Sigmoid colon (tissue), 4 donors: ENCODE measurements at regions not wholly inside any gene's neighbourhood (a gene's known extent, or its start where the extent isn't known, plus 50 kb on each side); places are given as distances from the start of the nearest gene placed in this dataset.

Experiments
- CTCF ChIP-seq, 4 experiments: fragments of 450-650 bp in 3 of 4; fragments of 200-600 bp in 1 of 4; IDR thresholded peaks; one replicate each; pipeline ENCODE4 v1.5.1; 2016 to 2019; ENCODE audit warnings: antibody characterized with exemption in 4 of 4, mild to moderate bottlenecking in 3 of 4, moderate library complexity in 2 of 4
- POLR2A ChIP-seq, 2 donors: fragments of 450-650 bp; IDR thresholded peaks; one replicate each; pipeline ENCODE4 v1.6.1; 2016; ENCODE audit warnings: antibody characterized with exemption in 2 of 2, mild to moderate bottlenecking in 2 of 2, moderate library complexity in 2 of 2
- POLR2AphosphoS5 ChIP-seq, 4 donors: sonication (generic); formaldehyde crosslinking; IDR thresholded peaks; one replicate each; pipeline ENCODE4 v1.6.1; 2017; ENCODE audit warnings: antibody characterized with exemption in 4 of 4

DNA sequence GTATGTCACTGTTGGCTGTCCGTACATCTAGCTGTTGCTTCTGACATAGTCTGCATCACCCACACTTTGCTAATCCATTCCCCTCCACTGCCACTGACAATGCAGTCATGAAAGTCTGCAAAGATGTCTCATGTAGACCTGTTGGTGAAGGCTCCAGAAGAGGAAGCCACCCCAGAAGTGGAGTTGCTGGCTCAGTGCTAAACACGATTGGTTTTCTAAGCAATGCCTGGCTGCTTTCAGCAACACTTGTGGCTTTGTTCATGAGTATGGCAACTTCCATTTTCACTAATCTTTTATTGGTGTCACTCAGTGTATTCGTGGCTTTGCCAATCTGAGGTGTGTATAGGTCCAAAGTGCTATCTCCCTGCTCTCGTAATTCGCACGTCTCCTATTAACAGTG is 288.1 kb downstream of the GADD45G start:
- TF ChIP-seq CTCF (IDR thresholded peaks at IDR 0.05) (no peak), POLR2AphosphoS5 (IDR thresholded peaks at IDR 0.05) (no peak), POLR2A (IDR thresholded peaks at IDR 0.05) (no peak)
